MM.1S (cell line): ENCODE measurements at regions not wholly inside any gene's neighbourhood (a gene's known extent, or its start where the extent isn't known, plus 50 kb on each side); places are given as distances from the start of the nearest gene placed in this dataset.

ENCODE experiments used
- DNase-seq: peaks from one replicate; pipeline ENCODE4 v3.0.0-alpha.2; 2015
- H2AFZ ChIP-seq: fragments of 300-600 bp; sonication (generic); 2 replicates; pipeline ENCODE4 v1.6.0; 2016; ENCODE audit warnings: antibody characterized with exemption, low read length
- H3F3A ChIP-seq: fragments of 300-600 bp; sonication (generic); 2 replicates; pipeline ENCODE4 v1.6.1; 2016; ENCODE audit warnings: mild to moderate bottlenecking, antibody characterized with exemption, low read length, moderate library complexity, mixed read lengths; ENCODE audit not compliant: insufficient read depth
- H3K27ac ChIP-seq: fragments of 300-600 bp; sonication (generic); 2 replicates; pipeline ENCODE4 v1.5.1; 2016; ENCODE audit warnings: mild to moderate bottlenecking, low read length
- H3K27me3 ChIP-seq: fragments of 300-600 bp; sonication (generic); replicated peaks from 2 replicates; pipeline ENCODE4 v1.6.0; 2016; ENCODE audit warnings: low read length; ENCODE audit not compliant: insufficient read depth
- H3K36me3 ChIP-seq: fragments of 300-600 bp; sonication (generic); replicated peaks from 2 replicates; pipeline ENCODE4 v1.6.1; 2016; ENCODE audit warnings: mild to moderate bottlenecking, low read length, mixed read lengths; ENCODE audit not compliant: insufficient read depth
- H3K4me1 ChIP-seq: fragments of 300-600 bp; sonication (generic); 2 replicates; pipeline ENCODE4 v1.6.1; 2016; ENCODE audit warnings: low read length, mixed read lengths
- H3K4me2 ChIP-seq: fragments of 300-600 bp; sonication (generic); 2 replicates; pipeline ENCODE4 v1.6.0; 2016; ENCODE audit warnings: low read depth, low read length
- H3K4me3 ChIP-seq: fragments of 300-600 bp; sonication (generic); 2 replicates; pipeline ENCODE4 v1.5.1; 2016; ENCODE audit warnings: low read length, mixed read lengths
- H3K79me2 ChIP-seq: fragments of 300-600 bp; sonication (generic); 2 replicates; pipeline ENCODE4 v1.6.1; 2016; ENCODE audit warnings: mixed run types, low read length, mixed read lengths
- H3K9ac ChIP-seq: fragments of 300-600 bp; sonication (generic); 2 replicates; pipeline ENCODE4 v1.6.1; 2016; ENCODE audit warnings: low read length, mixed read lengths
- H3K9me2 ChIP-seq: fragments of 300-600 bp; sonication (generic); replicated peaks from 2 replicates; pipeline ENCODE4 v1.6.1; 2016; ENCODE audit warnings: mild to moderate bottlenecking, low read length, mixed read lengths; ENCODE audit not compliant: insufficient read depth
- H3K9me3 ChIP-seq: fragments of 300-600 bp; sonication (generic); replicated peaks from 2 replicates; pipeline ENCODE4 v1.6.1; 2016; ENCODE audit warnings: mild to moderate bottlenecking, low read length, mixed read lengths; ENCODE audit not compliant: insufficient read depth
- H4K20me1 ChIP-seq: fragments of 300-600 bp; sonication (generic); 2 replicates; pipeline ENCODE4 v1.6.1; 2016; ENCODE audit warnings: mild to moderate bottlenecking, low read length, moderate library complexity, mixed read lengths; ENCODE audit not compliant: insufficient read depth
- EZH2 ChIP-seq: fragments of 300-600 bp; sonication (generic); optimal IDR thresholded peaks from 2 replicates; pipeline ENCODE3; 2017; ENCODE audit warnings: low read depth, mild to moderate bottlenecking, antibody characterized with exemption, low read length, mixed read lengths
- EZH2phosphoT487 ChIP-seq: fragments of 300-600 bp; sonication (generic); IDR thresholded peaks from 2 replicates; pipeline ENCODE4 v1.6.1; 2018; ENCODE audit warnings: antibody characterized with exemption, low read length
- TF ChIP-seq, protein P1 (sequence below): fragments of 300-600 bp; sonication (generic); IDR thresholded peaks from 2 replicates; pipeline ENCODE4 v1.5.1; 2016; ENCODE audit warnings: antibody characterized with exemption, low read length, mixed read lengths

DNA sequence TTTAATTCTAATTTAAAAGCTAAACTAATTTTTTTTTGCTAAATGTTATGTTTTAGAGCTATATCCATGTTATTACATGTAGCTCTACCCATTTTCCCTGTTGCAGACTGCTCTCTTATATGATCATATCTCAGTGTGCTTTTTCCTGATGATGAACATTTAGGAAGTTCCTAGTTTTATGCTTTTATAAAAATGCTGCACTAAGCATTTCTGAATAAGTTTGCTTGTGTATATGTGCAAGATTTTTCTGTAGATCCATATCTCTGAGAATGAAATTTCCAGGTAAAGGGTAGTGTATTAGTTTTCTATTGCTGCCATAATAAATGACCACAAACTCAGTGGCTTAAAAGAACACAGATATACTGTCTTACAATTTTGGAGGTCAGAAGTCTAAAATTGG is 374.4 kb upstream of the E2F7 start:
- no peak overlapping the region for H3K4me3 ChIP-seq
- H2AFZ ChIP-seq: no peak overlapping the region
- no peaks in the 10 kb centered on the region for H3K27me3 ChIP-seq
- H3K36me3 ChIP-seq: no peaks in the 10 kb centered on the region
- no peak for TF ChIP-seq EZH2
- no peak for TF ChIP-seq EZH2phosphoT487
- TF ChIP-seq, protein P1, sequence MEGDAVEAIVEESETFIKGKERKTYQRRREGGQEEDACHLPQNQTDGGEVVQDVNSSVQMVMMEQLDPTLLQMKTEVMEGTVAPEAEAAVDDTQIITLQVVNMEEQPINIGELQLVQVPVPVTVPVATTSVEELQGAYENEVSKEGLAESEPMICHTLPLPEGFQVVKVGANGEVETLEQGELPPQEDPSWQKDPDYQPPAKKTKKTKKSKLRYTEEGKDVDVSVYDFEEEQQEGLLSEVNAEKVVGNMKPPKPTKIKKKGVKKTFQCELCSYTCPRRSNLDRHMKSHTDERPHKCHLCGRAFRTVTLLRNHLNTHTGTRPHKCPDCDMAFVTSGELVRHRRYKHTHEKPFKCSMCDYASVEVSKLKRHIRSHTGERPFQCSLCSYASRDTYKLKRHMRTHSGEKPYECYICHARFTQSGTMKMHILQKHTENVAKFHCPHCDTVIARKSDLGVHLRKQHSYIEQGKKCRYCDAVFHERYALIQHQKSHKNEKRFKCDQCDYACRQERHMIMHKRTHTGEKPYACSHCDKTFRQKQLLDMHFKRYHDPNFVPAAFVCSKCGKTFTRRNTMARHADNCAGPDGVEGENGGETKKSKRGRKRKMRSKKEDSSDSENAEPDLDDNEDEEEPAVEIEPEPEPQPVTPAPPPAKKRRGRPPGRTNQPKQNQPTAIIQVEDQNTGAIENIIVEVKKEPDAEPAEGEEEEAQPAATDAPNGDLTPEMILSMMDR: no peak
- no peak overlapping the region for H3K9ac ChIP-seq
- no peak overlapping the region for H3K27ac ChIP-seq
- no peaks in the 10 kb centered on the region for H3K79me2 ChIP-seq
- H3F3A ChIP-seq: no peaks in the 10 kb centered on the region
- no peaks in the 10 kb centered on the region for H4K20me1 ChIP-seq
- no peak for DNase-seq
- H3K9me3 ChIP-seq: no peaks in the 10 kb centered on the region
- H3K9me2 ChIP-seq: no peaks in the 10 kb centered on the region
- no peaks in the 10 kb centered on the region for H3K4me1 ChIP-seq
- H3K4me2 ChIP-seq: no peak overlapping the region

DNA sequence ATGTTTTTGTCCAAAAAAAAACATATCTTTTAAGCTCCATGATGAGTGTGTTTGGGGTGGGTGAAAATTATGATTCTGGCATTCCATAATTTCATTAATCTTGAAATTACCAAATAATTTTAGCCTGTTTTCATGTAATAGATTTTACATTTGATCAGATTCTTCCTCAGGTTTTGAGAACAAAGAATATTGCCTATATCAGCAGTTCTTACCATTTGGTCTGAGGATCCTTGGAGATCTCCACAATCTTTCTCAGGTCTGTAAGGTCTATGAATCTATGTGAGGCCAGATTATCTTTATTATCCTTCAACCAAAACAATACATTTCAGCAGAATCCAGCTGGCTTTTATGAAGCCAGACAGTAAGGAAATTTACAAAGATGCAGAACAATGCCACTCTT is 373.3 kb upstream of the E2F7 start:
- no peaks in the 10 kb centered on the region for H3K9me2 ChIP-seq
- TF ChIP-seq EZH2phosphoT487 (no peak), EZH2 (no peak)
- TF ChIP-seq, protein P1: no peak
- H3K9me3 ChIP-seq: no peaks in the 10 kb centered on the region
- H3K4me1 ChIP-seq: no peaks in the 10 kb centered on the region
- no peak overlapping the region for H3K4me2 ChIP-seq
- H3K79me2 ChIP-seq: no peaks in the 10 kb centered on the region
- H3K4me3 ChIP-seq: no peak overlapping the region
- no peaks in the 10 kb centered on the region for H3K36me3 ChIP-seq
- no peaks in the 10 kb centered on the region for H3F3A ChIP-seq
- H2AFZ ChIP-seq: no peak overlapping the region
- H3K9ac ChIP-seq: no peak overlapping the region
- no peak for DNase-seq
- H4K20me1 ChIP-seq: no peaks in the 10 kb centered on the region
- H3K27ac ChIP-seq: no peak overlapping the region
- no peaks in the 10 kb centered on the region for H3K27me3 ChIP-seq

DNA sequence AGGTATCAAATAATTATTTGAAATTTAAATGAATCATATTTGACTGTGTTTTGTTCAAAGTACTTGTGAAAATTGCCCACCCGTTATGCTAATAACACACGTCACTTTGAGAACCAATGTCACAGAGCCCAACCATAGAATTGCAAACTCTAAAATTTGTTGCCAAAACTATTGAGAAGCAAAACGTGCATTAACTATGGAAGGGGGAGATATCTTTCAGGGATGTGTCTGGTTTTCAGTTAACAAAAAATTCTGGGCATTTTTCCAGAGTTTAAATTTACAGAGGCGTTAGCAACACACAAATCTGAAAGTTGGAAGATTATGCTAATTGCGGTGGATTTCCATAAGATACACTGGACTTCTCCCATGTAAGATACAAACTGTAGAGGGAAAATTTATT is 371.8 kb upstream of the E2F7 start:
- Histone ChIP-seq H3K4me2 (no peak overlapping the region), H3K4me1 (no peaks in the 10 kb centered on the region), H3K79me2 (no peaks in the 10 kb centered on the region), H2AFZ (no peak overlapping the region), H3K9ac (no peak overlapping the region), H3K27me3 (no peaks in the 10 kb centered on the region), H3K9me2 (no peaks in the 10 kb centered on the region), H3K36me3 (no peaks in the 10 kb centered on the region), H3K9me3 (no peaks in the 10 kb centered on the region), H3F3A (no peaks in the 10 kb centered on the region), H3K4me3 (no peak overlapping the region), H3K27ac (no peak overlapping the region), H4K20me1 (no peaks in the 10 kb centered on the region)
- DNase-seq: no peak
- TF ChIP-seq EZH2 (no peak), EZH2phosphoT487 (no peak)
- TF ChIP-seq, protein P1: no peak
